Peyer's patch (tissue), 4 donors: ENCODE measurements at regions not wholly inside any gene's neighbourhood (a gene's known extent, or its start where the extent isn't known, plus 50 kb on each side); places are given as distances from the start of the nearest gene placed in this dataset.

Experiments used
- POLR2A ChIP-seq, 2 donors: fragments of 450-650 bp; IDR thresholded peaks; one replicate each; pipeline ENCODE4 v1.5.1; 2017; ENCODE audit warnings: antibody characterized with exemption in 2 of 2, mild to moderate bottlenecking in 2 of 2, moderate library complexity in 2 of 2
- TF ChIP-seq, protein P1 (sequence below), 6 experiments: fragments of 450-650 bp in 4 of 6; fragments of 200-600 bp in 2 of 6; sonication (generic) in 1 of 6; IDR thresholded peaks; one replicate each; pipeline ENCODE4 v1.5.1; 2017 to 2019; ENCODE audit warnings: antibody characterized with exemption in 6 of 6, mild to moderate bottlenecking in 3 of 6, moderate library complexity in 1 of 6

DNA sequence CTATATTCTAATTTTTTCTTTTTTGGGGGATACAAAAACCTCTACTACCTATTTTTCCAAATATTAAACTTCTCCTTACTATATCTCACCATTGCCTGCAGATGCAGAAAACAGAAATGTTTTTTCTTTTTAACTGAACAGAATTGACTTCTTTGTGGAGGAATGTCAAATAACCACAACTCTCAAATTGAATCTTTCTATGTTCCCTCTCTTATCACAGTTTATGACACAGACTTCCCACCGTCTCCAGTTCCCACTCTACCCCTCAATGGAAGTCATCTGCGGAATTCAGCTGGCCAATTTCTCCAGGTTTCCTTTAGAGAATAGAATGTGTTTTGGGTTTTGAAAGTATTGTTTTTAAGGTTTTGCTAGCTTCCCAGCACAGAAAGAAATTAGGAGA, 77.0 kb downstream of the NR2F2 start:
- no peak for TF ChIP-seq POLR2A (IDR thresholded peaks at IDR 0.05)
- TF ChIP-seq, protein P1, sequence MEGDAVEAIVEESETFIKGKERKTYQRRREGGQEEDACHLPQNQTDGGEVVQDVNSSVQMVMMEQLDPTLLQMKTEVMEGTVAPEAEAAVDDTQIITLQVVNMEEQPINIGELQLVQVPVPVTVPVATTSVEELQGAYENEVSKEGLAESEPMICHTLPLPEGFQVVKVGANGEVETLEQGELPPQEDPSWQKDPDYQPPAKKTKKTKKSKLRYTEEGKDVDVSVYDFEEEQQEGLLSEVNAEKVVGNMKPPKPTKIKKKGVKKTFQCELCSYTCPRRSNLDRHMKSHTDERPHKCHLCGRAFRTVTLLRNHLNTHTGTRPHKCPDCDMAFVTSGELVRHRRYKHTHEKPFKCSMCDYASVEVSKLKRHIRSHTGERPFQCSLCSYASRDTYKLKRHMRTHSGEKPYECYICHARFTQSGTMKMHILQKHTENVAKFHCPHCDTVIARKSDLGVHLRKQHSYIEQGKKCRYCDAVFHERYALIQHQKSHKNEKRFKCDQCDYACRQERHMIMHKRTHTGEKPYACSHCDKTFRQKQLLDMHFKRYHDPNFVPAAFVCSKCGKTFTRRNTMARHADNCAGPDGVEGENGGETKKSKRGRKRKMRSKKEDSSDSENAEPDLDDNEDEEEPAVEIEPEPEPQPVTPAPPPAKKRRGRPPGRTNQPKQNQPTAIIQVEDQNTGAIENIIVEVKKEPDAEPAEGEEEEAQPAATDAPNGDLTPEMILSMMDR (IDR thresholded peaks at IDR 0.05): no peak
